ENCODE measurements at regions not wholly inside any gene's neighbourhood (a gene's known extent, or its start where the extent isn't known, plus 50 kb on each side); places are given as distances from the start of the nearest gene placed in this dataset.

DNA sequence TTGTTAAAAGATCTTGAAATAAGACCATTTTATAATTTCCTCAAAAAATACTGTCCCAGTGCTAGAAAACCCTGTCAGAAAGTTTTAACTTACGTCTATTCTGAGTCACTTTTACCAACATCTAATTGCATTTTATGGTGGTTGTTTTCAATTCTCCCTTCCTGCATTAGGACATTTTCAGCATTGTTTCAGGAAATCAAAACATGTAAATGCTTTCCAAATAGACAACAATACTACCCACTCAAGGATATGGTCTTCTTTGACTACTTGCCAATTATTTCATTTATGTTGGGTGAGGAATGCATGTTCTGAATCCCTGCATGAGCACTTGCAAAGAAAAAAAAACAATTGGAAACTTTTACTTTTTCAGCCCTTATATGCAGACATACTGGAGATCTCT, 284.6 kb upstream of the PDE4D start:
- BruUV-seq (replicated peaks) = no TSS peak
- no peaks in the 10 kb centered on the region for H3K4me1 ChIP-seq (replicated peaks; ENCODE audit: insufficient read depth)
- no peak for TF ChIP-seq CTCF (conservative IDR thresholded peaks at IDR 0.05)
- TF ChIP-seq EZH2 (IDR thresholded peaks at IDR 0.05; ENCODE audit: low read depth) = no peak
- no peaks in the 10 kb centered on the region for H3K9me2 ChIP-seq (ENCODE audit: insufficient read depth)
- no peak for DNase-seq
- H2AFZ ChIP-seq = no peak overlapping the region
- intact Hi-C loops (cut with micrococcal nuclease; ENCODE audit: unreplicated experiment) = no loop called here
- H3K4me2 ChIP-seq = no peak overlapping the region
- H4K20me1 ChIP-seq (ENCODE audit: insufficient read depth) = no peaks in the 10 kb centered on the region
- H3F3A ChIP-seq (ENCODE audit: insufficient read depth, low read depth) = no peaks in the 10 kb centered on the region
- POLR2A ChIA-PET (ENCODE audit: unreplicated experiment) = no interaction called here
- H3K36me3 ChIP-seq (ENCODE audit: low read depth) = no peaks in the 10 kb centered on the region
- no peak overlapping the region for H3K27ac ChIP-seq
- CTCF ChIA-PET = no interaction called here
- no peak overlapping the region for H3K4me3 ChIP-seq
- H3K27me3 ChIP-seq (ENCODE audit: insufficient read depth, low read depth) = no peaks in the 10 kb centered on the region
- H3K9me3 ChIP-seq (ENCODE audit: insufficient read depth, low read depth) = no peaks in the 10 kb centered on the region
- H3K79me2 ChIP-seq (ENCODE audit: low read depth) = no peaks in the 10 kb centered on the region

- no peaks in the 10 kb centered on the region for H3K79me2 ChIP-seq (ENCODE audit: low read depth)
- H3K4me3 ChIP-seq = no peak overlapping the region
- H3F3A ChIP-seq (ENCODE audit: insufficient read depth, low read depth) = no peaks in the 10 kb centered on the region
- no peaks in the 10 kb centered on the region for H3K27me3 ChIP-seq (ENCODE audit: insufficient read depth, low read depth)
- ChIA-PET POLR2A (ENCODE audit: unreplicated experiment) (no interaction called here), CTCF (no interaction called here)
- no peak for TF ChIP-seq CTCF (conservative IDR thresholded peaks at IDR 0.05)
- no peak for TF ChIP-seq EZH2 (IDR thresholded peaks at IDR 0.05; ENCODE audit: low read depth)
- H3K4me2 ChIP-seq = no peak overlapping the region
- H2AFZ ChIP-seq = no peak overlapping the region
- intact Hi-C loops (cut with micrococcal nuclease; ENCODE audit: unreplicated experiment) = no loop called here
- no peaks in the 10 kb centered on the region for H3K4me1 ChIP-seq (replicated peaks; ENCODE audit: insufficient read depth)
- DNase-seq = no peak
- H4K20me1 ChIP-seq (ENCODE audit: insufficient read depth) = no peaks in the 10 kb centered on the region
- no TSS peak for BruUV-seq (replicated peaks)
- H3K9me2 ChIP-seq (ENCODE audit: insufficient read depth) = no peaks in the 10 kb centered on the region
- H3K9me3 ChIP-seq (ENCODE audit: insufficient read depth, low read depth) = no peaks in the 10 kb centered on the region
- no peak overlapping the region for H3K27ac ChIP-seq
- H3K36me3 ChIP-seq (ENCODE audit: low read depth) = no peaks in the 10 kb centered on the region
Measured at GRCh38 chr5:60177596-60177995, 284.1 kb upstream of the PDE4D start.

GRCh38 chr5:60173667-60174066, 280.1 kb upstream of the PDE4D start:
- Histone ChIP-seq H3K9me3 (ENCODE audit: insufficient read depth, low read depth) (no peaks in the 10 kb centered on the region), H3F3A (ENCODE audit: insufficient read depth, low read depth) (no peaks in the 10 kb centered on the region), H2AFZ (no peak overlapping the region), H3K27ac (no peak overlapping the region), H3K9me2 (ENCODE audit: insufficient read depth) (no peaks in the 10 kb centered on the region), H3K27me3 (ENCODE audit: insufficient read depth, low read depth) (no peaks in the 10 kb centered on the region), H3K79me2 (ENCODE audit: low read depth) (no peaks in the 10 kb centered on the region), H3K36me3 (ENCODE audit: low read depth) (no peaks in the 10 kb centered on the region), H3K4me1 (replicated peaks; ENCODE audit: insufficient read depth) (no peaks in the 10 kb centered on the region), H3K4me3 (no peak overlapping the region), H3K4me2 (no peak overlapping the region), H4K20me1 (ENCODE audit: insufficient read depth) (no peaks in the 10 kb centered on the region)
- BruUV-seq (replicated peaks) = no TSS peak
- DNase-seq = no peak
- ChIA-PET POLR2A (ENCODE audit: unreplicated experiment) (no interaction called here), CTCF (no interaction called here)
- intact Hi-C loops (cut with micrococcal nuclease; ENCODE audit: unreplicated experiment) = no loop called here
- TF ChIP-seq EZH2 (IDR thresholded peaks at IDR 0.05; ENCODE audit: low read depth) = no peak
- TF ChIP-seq CTCF (conservative IDR thresholded peaks at IDR 0.05) = no peak
